ENCODE measurements at regions not wholly inside any gene's neighbourhood (a gene's known extent, or its start where the extent isn't known, plus 50 kb on each side); places are given as distances from the start of the nearest gene placed in this dataset.
A peak's percentile ranks its signal among the peaks of the same experiment; 100 is the strongest.

- no peak overlapping the region for H2AFZ ChIP-seq (ENCODE audit: control insufficient read depth, low read length)
- no peaks in the 10 kb centered on the region for H3K36me3 ChIP-seq (ENCODE audit: control insufficient read depth in 2 of 2, extremely low read depth in 1 of 2, insufficient read depth in 2 of 2, low read length in 2 of 2)
- no peak overlapping the region for H3K4me2 ChIP-seq (ENCODE audit: control insufficient read depth, extremely low read depth, insufficient read depth, low read depth, low read length)
- TF ChIP-seq EZH2 (IDR thresholded peaks at IDR 0.05; ENCODE audit: low read length) (no peak), CTCF (optimal IDR thresholded peaks at IDR 0.05 in 1 of 3, IDR thresholded peaks at IDR 0.05 in 1 of 3, conservative IDR thresholded peaks at IDR 0.05 in 1 of 3; ENCODE audit: extremely low read depth in 1 of 3, insufficient read depth in 2 of 3, low read length in 3 of 3) (no peak)
- no peaks in the 10 kb centered on the region for H3K9me1 ChIP-seq (ENCODE audit: control insufficient read depth, extremely low read depth, insufficient read depth, low read length)
- dilution Hi-C loops (cut with MboI; ENCODE audit: extremely low pct_ligation_motif_present, low sequenced_read_pairs): no loop called here
- DNase-seq (ENCODE audit: low read depth, low spot score) (no peak), FAIRE-seq (peak; percentile 34)
- no peaks in the 10 kb centered on the region for H4K20me1 ChIP-seq (ENCODE audit: control insufficient read depth, extremely low read depth, insufficient read depth, low read length)
- H3K27me3 ChIP-seq (ENCODE audit: control insufficient read depth, extremely low read depth, insufficient read depth, low read length): no peaks in the 10 kb centered on the region
- H3K9me3 ChIP-seq (ENCODE audit: control insufficient read depth, low read depth, low read length): no peaks in the 10 kb centered on the region
- no peak overlapping the region for H3K9ac ChIP-seq (ENCODE audit: control insufficient read depth, extremely low read depth, insufficient read depth, low read length)
- H3K27ac ChIP-seq (ENCODE audit: control insufficient read depth, insufficient read depth, low read length): no peak overlapping the region
- no peaks in the 10 kb centered on the region for H3K4me1 ChIP-seq (ENCODE audit: control insufficient read depth, extremely low read depth, insufficient read depth, low read length)
- no peaks in the 10 kb centered on the region for H3K79me2 ChIP-seq (ENCODE audit: control insufficient read depth, insufficient read depth, low read length)
- no peak overlapping the region for H3K4me3 ChIP-seq (ENCODE audit: control insufficient read depth in 2 of 3, extremely low read depth in 1 of 3, insufficient read depth in 2 of 3, low read depth in 1 of 3, low read length in 3 of 3)
Measured at GRCh38 chr7:83849131-83849530, 200.2 kb upstream of the SEMA3E start.

GRCh38 chr7:83842894-83843293 lies 194.0 kb upstream of the SEMA3E start:
- Histone ChIP-seq H3K79me2 (ENCODE audit: control insufficient read depth, insufficient read depth, low read length) (no peaks in the 10 kb centered on the region), H3K27ac (ENCODE audit: control insufficient read depth, insufficient read depth, low read length) (no peak overlapping the region), H3K4me3 (ENCODE audit: control insufficient read depth in 2 of 3, extremely low read depth in 1 of 3, insufficient read depth in 2 of 3, low read depth in 1 of 3, low read length in 3 of 3) (no peak overlapping the region), H3K4me2 (ENCODE audit: control insufficient read depth, extremely low read depth, insufficient read depth, low read depth, low read length) (no peak overlapping the region), H4K20me1 (ENCODE audit: control insufficient read depth, extremely low read depth, insufficient read depth, low read length) (no peaks in the 10 kb centered on the region), H3K9me3 (ENCODE audit: control insufficient read depth, low read depth, low read length) (no peaks in the 10 kb centered on the region), H2AFZ (ENCODE audit: control insufficient read depth, low read length) (no peak overlapping the region), H3K36me3 (ENCODE audit: control insufficient read depth in 2 of 2, extremely low read depth in 1 of 2, insufficient read depth in 2 of 2, low read length in 2 of 2) (no peaks in the 10 kb centered on the region), H3K27me3 (ENCODE audit: control insufficient read depth, extremely low read depth, insufficient read depth, low read length) (no peaks in the 10 kb centered on the region), H3K4me1 (ENCODE audit: control insufficient read depth, extremely low read depth, insufficient read depth, low read length) (no peaks in the 10 kb centered on the region), H3K9me1 (ENCODE audit: control insufficient read depth, extremely low read depth, insufficient read depth, low read length) (no peaks in the 10 kb centered on the region), H3K9ac (ENCODE audit: control insufficient read depth, extremely low read depth, insufficient read depth, low read length) (no peak overlapping the region)
- TF ChIP-seq CTCF (optimal IDR thresholded peaks at IDR 0.05 in 1 of 3, IDR thresholded peaks at IDR 0.05 in 1 of 3, conservative IDR thresholded peaks at IDR 0.05 in 1 of 3; ENCODE audit: extremely low read depth in 1 of 3, insufficient read depth in 2 of 3, low read length in 3 of 3): no peak
- TF ChIP-seq EZH2 (IDR thresholded peaks at IDR 0.05; ENCODE audit: low read length): no peak
- no peak for FAIRE-seq
- dilution Hi-C loops (cut with MboI; ENCODE audit: extremely low pct_ligation_motif_present, low sequenced_read_pairs): no loop called here
- no peak for DNase-seq (ENCODE audit: low read depth, low spot score)
